ENCODE measurements at regions not wholly inside any gene's neighbourhood (a gene's known extent, or its start where the extent isn't known, plus 50 kb on each side); places are given as distances from the start of the nearest gene placed in this dataset.

DNA sequence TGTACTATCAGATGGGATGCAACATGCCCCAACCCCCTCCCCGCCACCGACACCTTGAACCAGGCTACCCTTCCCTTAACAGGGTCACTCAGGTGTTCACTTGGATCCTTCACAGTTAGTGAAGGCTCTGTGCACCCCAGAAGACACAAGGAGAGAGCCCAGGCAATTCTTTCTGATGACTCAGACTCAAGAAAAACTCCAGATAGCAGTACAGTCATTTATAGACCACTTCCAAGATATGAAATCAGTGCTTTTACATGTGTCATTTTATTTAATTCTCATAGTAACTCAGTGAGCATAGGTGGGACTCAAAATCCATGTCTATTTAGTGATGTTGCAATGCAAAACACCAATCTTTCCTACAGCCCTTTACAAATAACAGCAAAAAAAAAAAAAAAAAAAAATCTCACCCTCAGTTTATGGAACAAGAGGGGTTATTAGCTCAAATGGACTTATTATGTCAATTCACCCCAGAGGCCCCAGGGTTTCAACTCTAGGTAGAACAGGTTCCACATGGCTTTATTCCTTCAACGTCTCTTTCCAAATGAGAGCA is 71.9 kb downstream of the FOXD1 start:
- TF ChIP-seq, protein P1, sequence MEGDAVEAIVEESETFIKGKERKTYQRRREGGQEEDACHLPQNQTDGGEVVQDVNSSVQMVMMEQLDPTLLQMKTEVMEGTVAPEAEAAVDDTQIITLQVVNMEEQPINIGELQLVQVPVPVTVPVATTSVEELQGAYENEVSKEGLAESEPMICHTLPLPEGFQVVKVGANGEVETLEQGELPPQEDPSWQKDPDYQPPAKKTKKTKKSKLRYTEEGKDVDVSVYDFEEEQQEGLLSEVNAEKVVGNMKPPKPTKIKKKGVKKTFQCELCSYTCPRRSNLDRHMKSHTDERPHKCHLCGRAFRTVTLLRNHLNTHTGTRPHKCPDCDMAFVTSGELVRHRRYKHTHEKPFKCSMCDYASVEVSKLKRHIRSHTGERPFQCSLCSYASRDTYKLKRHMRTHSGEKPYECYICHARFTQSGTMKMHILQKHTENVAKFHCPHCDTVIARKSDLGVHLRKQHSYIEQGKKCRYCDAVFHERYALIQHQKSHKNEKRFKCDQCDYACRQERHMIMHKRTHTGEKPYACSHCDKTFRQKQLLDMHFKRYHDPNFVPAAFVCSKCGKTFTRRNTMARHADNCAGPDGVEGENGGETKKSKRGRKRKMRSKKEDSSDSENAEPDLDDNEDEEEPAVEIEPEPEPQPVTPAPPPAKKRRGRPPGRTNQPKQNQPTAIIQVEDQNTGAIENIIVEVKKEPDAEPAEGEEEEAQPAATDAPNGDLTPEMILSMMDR (IDR thresholded peaks at IDR 0.05), result no peak
- no peak for TF ChIP-seq ZFX (IDR thresholded peaks at IDR 0.05; ENCODE audit: borderline replicate concordance)

Measured in 22Rv1 (cell line).